Endothelial cell of umbilical vein (primary cell): ENCODE measurements at regions not wholly inside any gene's neighbourhood (a gene's known extent, or its start where the extent isn't known, plus 50 kb on each side); places are given as distances from the start of the nearest gene placed in this dataset.

Experiments used
- BruUV-seq: library from RNA; stranded (reverse); fragments of 400-500 nt; replicated peaks from 2 replicates; lab custom pipeline; 2021; lab: Mats Ljungman, UMichigan
- CTCF ChIA-PET: fragments of 300-600, 350-600 bp; sonication (Branson Sonifier 250); formaldehyde crosslinking; loops from one replicate; lab custom pipeline; 2021; ENCODE audit warnings: antibody characterized with exemption, inconsistent platforms; lab: Charles Lee
- POLR2A ChIA-PET: fragments of 300-600, 350-600 bp; sonication (Branson Sonifier 250); formaldehyde crosslinking; loops from one replicate; lab custom pipeline; 2021; ENCODE audit warnings: antibody characterized with exemption, inconsistent platforms; lab: Charles Lee
- DNase-seq: peaks from one replicate; pipeline ENCODE4 v3.0.0-alpha.2; 2011; ENCODE audit warnings: low read depth, low spot score
- FAIRE-seq: peaks from 2 replicates; lab custom pipeline; 2011; peaks lifted over from hg19 to GRCh38; lab: Jason Lieb, UNC
- H2AFZ ChIP-seq: 2 replicates; pipeline ENCODE4 v1.6.0; 2012; ENCODE audit warnings: low read depth, low read length, control low read depth, inconsistent platforms
- H3K27ac ChIP-seq: 2 replicates; pipeline ENCODE4 v1.5.1; 2011; ENCODE audit warnings: low read depth, mild to moderate bottlenecking, control low read depth, low read length, moderate library complexity; ENCODE audit not compliant: insufficient read depth
- H3K27me3 ChIP-seq, 2 experiments: 2 replicates each; pipeline versions ENCODE4 v1.6.0 to v1.6.1; 2011; ENCODE audit warnings: low read length in 2 of 2, mixed read lengths in 1 of 2; ENCODE audit not compliant: control insufficient read depth in 2 of 2, insufficient read depth in 2 of 2
- H3K36me3 ChIP-seq, 2 experiments: 2 replicates in 1 of 2; 3 replicates in 1 of 2; pipeline ENCODE4 v1.5.1; 2011; ENCODE audit warnings: low read length in 2 of 2, mild to moderate bottlenecking in 1 of 2, moderate library complexity in 1 of 2; ENCODE audit not compliant: control insufficient read depth in 2 of 2, insufficient read depth in 2 of 2; ENCODE audit errors: extremely low read depth in 1 of 2
- H3K4me1 ChIP-seq: 3 replicates; pipeline ENCODE4 v1.5.1; 2011; ENCODE audit warnings: mild to moderate bottlenecking, low read length; ENCODE audit not compliant: control insufficient read depth, insufficient read depth; ENCODE audit errors: extremely low read depth
- H3K4me2 ChIP-seq: 2 replicates; pipeline ENCODE4 v1.6.1; 2011; ENCODE audit warnings: low read length, control low read depth, mixed read lengths; ENCODE audit not compliant: insufficient read depth
- H3K4me3 ChIP-seq, 3 experiments: fragments of 200-600 bp in 1 of 3; sonication (generic), shearing (Covaris generic) in 1 of 3; replicated peaks in 1 of 3; 2 replicates each; pipeline ENCODE4 v1.5.1; 2011 to 2016; ENCODE audit warnings: control low read depth in 3 of 3, low read length in 3 of 3, mild to moderate bottlenecking in 2 of 3, inconsistent platforms in 1 of 3, low read depth in 1 of 3, moderate library complexity in 1 of 3; ENCODE audit not compliant: insufficient read depth in 1 of 3
- H3K79me2 ChIP-seq: 2 replicates; pipeline ENCODE4 v1.6.0; 2012; ENCODE audit warnings: low read length, inconsistent platforms; ENCODE audit not compliant: control insufficient read depth, insufficient read depth
- H3K9ac ChIP-seq: replicated peaks from 2 replicates; pipeline ENCODE3; 2011; ENCODE audit warnings: low read length, control low read depth; ENCODE audit not compliant: insufficient read depth; ENCODE audit errors: extremely low read depth
- H3K9me1 ChIP-seq: replicated peaks from 3 replicates; pipeline ENCODE4 v1.6.0; 2011; ENCODE audit warnings: mild to moderate bottlenecking, low read length; ENCODE audit not compliant: control insufficient read depth, insufficient read depth; ENCODE audit errors: extremely low read depth
- H3K9me3 ChIP-seq: replicated peaks from 2 replicates; pipeline ENCODE4 v1.5.1; 2012; ENCODE audit warnings: low read length, inconsistent platforms; ENCODE audit not compliant: control insufficient read depth, insufficient read depth
- H4K20me1 ChIP-seq: replicated peaks from 2 replicates; pipeline ENCODE3; 2011; ENCODE audit warnings: mild to moderate bottlenecking, low read length; ENCODE audit not compliant: control insufficient read depth, insufficient read depth; ENCODE audit errors: extremely low read depth
- EZH2 ChIP-seq: IDR thresholded peaks from 2 replicates; pipeline ENCODE4 v1.6.1; 2012; ENCODE audit warnings: borderline replicate concordance, low read depth, mild to moderate bottlenecking, moderate library complexity, low read length, inconsistent platforms; ENCODE audit not compliant: severe bottlenecking
- FOS ChIP-seq: IDR thresholded peaks from 2 replicates; pipeline ENCODE4 v1.6.1; 2011; ENCODE audit warnings: mild to moderate bottlenecking, low read length, moderate library complexity, borderline replicate concordance; ENCODE audit not compliant: insufficient read depth
- GATA2 ChIP-seq: IDR thresholded peaks from 2 replicates; pipeline ENCODE4 v1.7.0; 2011; ENCODE audit warnings: low read depth, mild to moderate bottlenecking, moderate library complexity, mixed read lengths, low read length; ENCODE audit not compliant: insufficient read length, insufficient read depth
- JUN ChIP-seq: IDR thresholded peaks from 2 replicates; pipeline ENCODE4 v1.6.1; 2011; ENCODE audit warnings: borderline replicate concordance, low read depth; ENCODE audit not compliant: insufficient read length, insufficient read depth
- MYC ChIP-seq: IDR thresholded peaks from one replicate; pipeline ENCODE4 v1.6.1; 2011; ENCODE audit warnings: mild to moderate bottlenecking, low read depth, low read length
- POLR2A ChIP-seq: IDR thresholded peaks from 2 replicates; pipeline ENCODE4 v1.6.1; 2012; ENCODE audit warnings: low read depth, mild to moderate bottlenecking, control low read depth, low read length
- POLR2AphosphoS5 ChIP-seq: IDR thresholded peaks from 2 replicates; pipeline ENCODE4 v1.6.1; 2012; ENCODE audit warnings: low read depth, mild to moderate bottlenecking, control low read depth, low read length, moderate library complexity; ENCODE audit not compliant: insufficient read depth
- dilution Hi-C: fragments of 300-500 bp; cut with MboI; formaldehyde crosslinking; loops from one replicate; pipeline ENCODE4 v1.15.0; 2019; ENCODE audit warnings: low sequenced_read_pairs; ENCODE audit not compliant: extremely low pct_ligation_motif_present
- intact Hi-C: fragments of 100-400 bp; cut with micrococcal nuclease; formaldehyde crosslinking; loops from one replicate; pipeline ENCODE4 v1.10.0; 2022
- TF ChIP-seq, protein P1 (sequence below): IDR thresholded peaks from 2 replicates; pipeline ENCODE4 v1.6.1; 2011; ENCODE audit not compliant: insufficient read depth, insufficient read length
- TF ChIP-seq, protein P2 (sequence below), 2 donors: IDR thresholded peaks; 1 replicate in 1 of 2; 2 replicates in 1 of 2; pipeline ENCODE4 v1.5.1; 2011; ENCODE audit warnings: low read length in 2 of 2, mild to moderate bottlenecking in 2 of 2, moderate library complexity in 2 of 2, control low read depth in 1 of 2, inconsistent platforms in 1 of 2, low read depth in 1 of 2; ENCODE audit not compliant: insufficient read depth in 1 of 2; ENCODE audit errors: extremely low read depth in 1 of 2

DNA sequence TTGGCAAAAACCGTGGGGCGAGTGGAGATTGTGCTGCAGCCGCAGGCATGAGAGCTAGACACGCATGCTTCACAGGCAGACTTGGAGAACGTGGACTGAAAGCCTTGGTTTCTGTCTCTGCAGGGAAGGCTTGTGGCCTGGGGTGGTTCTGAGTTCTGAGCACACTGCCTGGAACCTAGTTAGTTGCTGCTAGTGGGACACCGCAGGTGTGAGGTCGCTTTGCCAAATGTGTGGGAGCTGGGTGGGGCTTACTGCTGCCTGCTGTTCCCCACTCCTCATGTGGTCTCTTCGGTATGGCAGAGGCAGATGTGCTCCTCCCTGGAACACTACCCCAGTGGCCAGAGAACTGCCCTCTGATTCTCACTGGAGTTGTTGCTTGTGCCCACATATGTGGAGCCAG, 484.0 kb downstream of the MMUT start:
- Histone ChIP-seq H3K4me2 (no peak overlapping the region), H3K36me3 (no peaks in the 10 kb centered on the region), H3K27ac (no peak overlapping the region), H3K79me2 (no peaks in the 10 kb centered on the region), H2AFZ (no peak overlapping the region), H3K4me1 (no peaks in the 10 kb centered on the region), H3K4me3 (no peak overlapping the region), H3K9ac (no peak overlapping the region), H3K9me3 (no peaks in the 10 kb centered on the region), H3K9me1 (no peaks in the 10 kb centered on the region), H3K27me3 (no peaks in the 10 kb centered on the region), H4K20me1 (no peaks in the 10 kb centered on the region)
- DNase-seq: no peak
- no peak for FAIRE-seq
- BruUV-seq: no TSS peak
- intact Hi-C loops (no loop called here), dilution Hi-C loops (no loop called here)
- no peak for TF ChIP-seq POLR2A
- no peak for TF ChIP-seq MYC
- TF ChIP-seq POLR2AphosphoS5: no peak
- no peak for TF ChIP-seq EZH2
- TF ChIP-seq JUN: no peak
- TF ChIP-seq GATA2: no peak
- no peak for TF ChIP-seq FOS
- TF ChIP-seq, protein P1, sequence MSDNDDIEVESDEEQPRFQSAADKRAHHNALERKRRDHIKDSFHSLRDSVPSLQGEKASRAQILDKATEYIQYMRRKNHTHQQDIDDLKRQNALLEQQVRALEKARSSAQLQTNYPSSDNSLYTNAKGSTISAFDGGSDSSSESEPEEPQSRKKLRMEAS: no peak
- TF ChIP-seq, protein P2, sequence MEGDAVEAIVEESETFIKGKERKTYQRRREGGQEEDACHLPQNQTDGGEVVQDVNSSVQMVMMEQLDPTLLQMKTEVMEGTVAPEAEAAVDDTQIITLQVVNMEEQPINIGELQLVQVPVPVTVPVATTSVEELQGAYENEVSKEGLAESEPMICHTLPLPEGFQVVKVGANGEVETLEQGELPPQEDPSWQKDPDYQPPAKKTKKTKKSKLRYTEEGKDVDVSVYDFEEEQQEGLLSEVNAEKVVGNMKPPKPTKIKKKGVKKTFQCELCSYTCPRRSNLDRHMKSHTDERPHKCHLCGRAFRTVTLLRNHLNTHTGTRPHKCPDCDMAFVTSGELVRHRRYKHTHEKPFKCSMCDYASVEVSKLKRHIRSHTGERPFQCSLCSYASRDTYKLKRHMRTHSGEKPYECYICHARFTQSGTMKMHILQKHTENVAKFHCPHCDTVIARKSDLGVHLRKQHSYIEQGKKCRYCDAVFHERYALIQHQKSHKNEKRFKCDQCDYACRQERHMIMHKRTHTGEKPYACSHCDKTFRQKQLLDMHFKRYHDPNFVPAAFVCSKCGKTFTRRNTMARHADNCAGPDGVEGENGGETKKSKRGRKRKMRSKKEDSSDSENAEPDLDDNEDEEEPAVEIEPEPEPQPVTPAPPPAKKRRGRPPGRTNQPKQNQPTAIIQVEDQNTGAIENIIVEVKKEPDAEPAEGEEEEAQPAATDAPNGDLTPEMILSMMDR (IDR thresholded peaks at IDR 0.05; ENCODE audit: extremely low read depth in 1 of 2, insufficient read depth in 1 of 2, low read depth in 1 of 2, low read length in 2 of 2): no peak
- CTCF ChIA-PET: no interaction called here
- POLR2A ChIA-PET: no interaction called here
